Gastrocnemius medialis (tissue), 4 donors: ENCODE measurements at regions not wholly inside any gene's neighbourhood (a gene's known extent, or its start where the extent isn't known, plus 50 kb on each side); places are given as distances from the start of the nearest gene placed in this dataset.

ENCODE experiments used
- ATAC-seq, 2 donors: fragments of 150-250 bp; one replicate each; pipeline ENCODE4 v1.9.1; 2016
- DNase-seq, 2 donors: peaks; one replicate each; pipeline ENCODE4 v3.0.0-alpha.2; 2019
- H3K27ac ChIP-seq, 4 donors: fragments of 200-600 bp; sonication (generic); 1 replicate in 1 of 4; 2 replicates in 3 of 4; pipeline ENCODE4 v1.5.1; 2016 to 2018; ENCODE audit warnings: mild to moderate bottlenecking in 2 of 4, moderate library complexity in 1 of 4
- H3K27me3 ChIP-seq, 3 donors: fragments of 200-600 bp; sonication (generic) in 2 of 3; 1 replicate in 1 of 3; 2 replicates in 2 of 3; pipeline versions ENCODE4 v1.5.1 to v1.6.0; 2016 to 2019; ENCODE audit warnings: mild to moderate bottlenecking in 1 of 3, moderate library complexity in 1 of 3
- H3K36me3 ChIP-seq, 2 donors: fragments of 200-600 bp; sonication (generic) in 1 of 2; one replicate each; pipeline ENCODE4 v1.5.1; 2017 to 2018
- H3K4me1 ChIP-seq, 2 donors: fragments of 200-600 bp; sonication (generic) in 1 of 2; one replicate each; pipeline ENCODE4 v1.5.1; 2016 to 2017; ENCODE audit warnings: mild to moderate bottlenecking in 2 of 2
- H3K4me3 ChIP-seq, 4 donors: fragments of 200-600 bp; sonication (generic) in 3 of 4; 1 replicate in 1 of 4; 2 replicates in 3 of 4; pipeline ENCODE4 v1.5.1; 2016 to 2019; ENCODE audit warnings: mild to moderate bottlenecking in 2 of 4
- H3K9me3 ChIP-seq, 3 donors: fragments of 200-600 bp; sonication (generic) in 2 of 3; 1 replicate in 1 of 3; 2 replicates in 2 of 3; pipeline ENCODE4 v1.5.1; 2016 to 2019
- CTCF ChIP-seq, 5 experiments: fragments of 450-650 bp in 3 of 5; fragments of 200-600 bp in 2 of 5; sonication (generic) in 2 of 5; IDR thresholded peaks in 4 of 5; conservative IDR thresholded peaks in 1 of 5; 1 replicate in 4 of 5; 2 replicates in 1 of 5; pipeline ENCODE4 v1.5.1; 2016 to 2019; ENCODE audit warnings: antibody characterized with exemption in 5 of 5, mild to moderate bottlenecking in 3 of 5, moderate library complexity in 3 of 5
- POLR2A ChIP-seq, 2 donors: fragments of 450-650 bp; IDR thresholded peaks; one replicate each; pipeline ENCODE4 v1.6.1; 2017; ENCODE audit warnings: antibody characterized with exemption in 2 of 2, mild to moderate bottlenecking in 2 of 2, moderate library complexity in 2 of 2
- in situ Hi-C, 4 donors: fragments of 200-750 bp; cut with MboI; loops; one replicate each; pipeline versions ENCODE4 v1.15.0 to v1.8.0; 2017; ENCODE audit warnings: low sequenced_read_pairs in 4 of 4
- intact Hi-C: fragments of 100-400 bp; cut with DNase I; formaldehyde crosslinking; loops from one replicate; pipeline ENCODE4 v1.15.1; 2023; ENCODE audit warnings: low total_unique reads

- no peaks in the 10 kb centered on the region for H3K27me3 ChIP-seq
- in situ Hi-C loops: no loop called here
- H3K4me1 ChIP-seq: peaks cover 5 to 7% of the 10 kb centered on the region in 2 donors
- no peak for ATAC-seq
- TF ChIP-seq POLR2A (IDR thresholded peaks at IDR 0.05) (no peak), CTCF (IDR thresholded peaks at IDR 0.05 in 4 of 5, conservative IDR thresholded peaks at IDR 0.05 in 1 of 5) (no peak)
- intact Hi-C loops: no loop called here
- no peak for DNase-seq
- H3K36me3 ChIP-seq: no peaks in the 10 kb centered on the region
- H3K27ac ChIP-seq: no peak overlapping the region
- H3K4me3 ChIP-seq: no peak overlapping the region
- H3K9me3 ChIP-seq: no peaks in the 10 kb centered on the region
These were observed 945.1 kb downstream of the EPHA3 start for GRCh38 chr3:90052425-90052950.

- Histone ChIP-seq H3K4me1 (peaks cover 5 to 7% of the 10 kb centered on the region in 2 donors), H3K9me3 (no peaks in the 10 kb centered on the region), H3K36me3 (no peaks in the 10 kb centered on the region), H3K27ac (no peak overlapping the region), H3K27me3 (no peaks in the 10 kb centered on the region), H3K4me3 (no peak overlapping the region)
- in situ Hi-C loops: no loop called here
- intact Hi-C loops: no loop called here
- no peak for DNase-seq
- TF ChIP-seq CTCF (IDR thresholded peaks at IDR 0.05 in 4 of 5, conservative IDR thresholded peaks at IDR 0.05 in 1 of 5): no peak
- TF ChIP-seq POLR2A (IDR thresholded peaks at IDR 0.05): no peak
- no peak for ATAC-seq
These were observed 946.9 kb downstream of the EPHA3 start for GRCh38 chr3:90054311-90054710.

GRCh38 chr3:90055666-90056065 lies 948.2 kb downstream of the EPHA3 start:
- H3K4me3 ChIP-seq: no peak overlapping the region
- in situ Hi-C loops: no loop called here

GRCh38 chr3:90056281-90057032 lies 949.0 kb downstream of the EPHA3 start:
- intact Hi-C loops (no loop called here), in situ Hi-C loops (no loop called here)
- ATAC-seq (no peak), DNase-seq (no peak)
- Histone ChIP-seq H3K4me1 (peaks cover 5 to 7% of the 10 kb centered on the region in 2 donors), H3K9me3 (no peaks in the 10 kb centered on the region), H3K27ac (no peak overlapping the region), H3K27me3 (no peaks in the 10 kb centered on the region), H3K4me3 (no peak overlapping the region), H3K36me3 (no peaks in the 10 kb centered on the region)
- TF ChIP-seq CTCF (IDR thresholded peaks at IDR 0.05 in 4 of 5, conservative IDR thresholded peaks at IDR 0.05 in 1 of 5) (no peak), POLR2A (IDR thresholded peaks at IDR 0.05) (no peak)

More at GRCh38 chr3:90055666-90056065, 948.2 kb downstream of the EPHA3 start:
- DNase-seq: no peak
- no peaks in the 10 kb centered on the region for H3K9me3 ChIP-seq
- no peak for TF ChIP-seq POLR2A (IDR thresholded peaks at IDR 0.05)
- TF ChIP-seq CTCF (IDR thresholded peaks at IDR 0.05 in 4 of 5, conservative IDR thresholded peaks at IDR 0.05 in 1 of 5): no peak
- no peak for ATAC-seq
- H3K27me3 ChIP-seq: no peaks in the 10 kb centered on the region
- no peaks in the 10 kb centered on the region for H3K36me3 ChIP-seq
- no peak overlapping the region for H3K27ac ChIP-seq
- H3K4me1 ChIP-seq: peaks cover 5 to 7% of the 10 kb centered on the region in 2 donors
- intact Hi-C loops: no loop called here
